DOHH2 (cell line): ENCODE measurements at regions not wholly inside any gene's neighbourhood (a gene's known extent, or its start where the extent isn't known, plus 50 kb on each side); places are given as distances from the start of the nearest gene placed in this dataset.
"Not testable (repeated sequence)": the region's sequence is repeated elsewhere in the genome, so short reads cannot be mapped to it uniquely, and the experiment has no call there.

Experiments
- H3F3A ChIP-seq: fragments of 200-600 bp; sonication (generic), shearing (Covaris generic); 2 replicates; pipeline ENCODE4 v1.6.0; 2016; ENCODE audit warnings: antibody characterized with exemption, mild to moderate bottlenecking; ENCODE audit not compliant: control insufficient read depth, insufficient read depth
- H3K27ac ChIP-seq: fragments of 200-600 bp; sonication (generic); 2 replicates; pipeline ENCODE4 v1.5.1; 2014; ENCODE audit warnings: low read depth, mild to moderate bottlenecking, low read length, moderate library complexity
- H3K27me3 ChIP-seq: fragments of 200-600 bp; sonication (generic); 2 replicates; pipeline ENCODE4 v1.6.1; 2014; ENCODE audit warnings: mild to moderate bottlenecking, low read length, mixed read lengths; ENCODE audit not compliant: control insufficient read depth
- H3K36me3 ChIP-seq: fragments of 200-600 bp; sonication (generic); 2 replicates; pipeline ENCODE4 v1.6.1; 2014; ENCODE audit warnings: mild to moderate bottlenecking, low read length, moderate library complexity, mixed read lengths; ENCODE audit not compliant: control insufficient read depth
- H3K4me1 ChIP-seq: fragments of 200-600 bp; sonication (generic); 2 replicates; pipeline ENCODE4 v1.6.1; 2014; ENCODE audit warnings: mild to moderate bottlenecking, low read length, mixed read lengths; ENCODE audit not compliant: control insufficient read depth
- H3K4me2 ChIP-seq: fragments of 200-600 bp; sonication (generic); 2 replicates; pipeline ENCODE4 v1.6.0; 2014; ENCODE audit warnings: mild to moderate bottlenecking, low read length, moderate library complexity
- H3K4me3 ChIP-seq: fragments of 200-600 bp; sonication (generic); 2 replicates; pipeline ENCODE4 v1.5.1; 2014; ENCODE audit warnings: mild to moderate bottlenecking, low read length, mixed read lengths
- H3K79me2 ChIP-seq: fragments of 200-600 bp; sonication (generic); 2 replicates; pipeline ENCODE4 v1.6.1; 2014; ENCODE audit warnings: mild to moderate bottlenecking, low read length, mixed read lengths; ENCODE audit not compliant: control insufficient read depth
- H3K9me2 ChIP-seq: fragments of 200-600 bp; sonication (generic); replicated peaks from 2 replicates; pipeline ENCODE4 v1.6.1; 2014; ENCODE audit warnings: mild to moderate bottlenecking, low read length, mixed read lengths; ENCODE audit not compliant: control insufficient read depth
- H3K9me3 ChIP-seq: fragments of 200-600 bp; sonication (generic); 2 replicates; pipeline ENCODE4 v1.6.1; 2014; ENCODE audit warnings: antibody characterized with exemption, low read length, mixed read lengths; ENCODE audit not compliant: control insufficient read depth, insufficient read depth
- H4K20me1 ChIP-seq: fragments of 200-600 bp; sonication (generic); 2 replicates; pipeline ENCODE4 v1.6.0; 2014; ENCODE audit warnings: low read depth, mild to moderate bottlenecking, antibody characterized with exemption, low read length, moderate library complexity; ENCODE audit not compliant: control insufficient read depth, insufficient read depth
- EZH2phosphoT487 ChIP-seq: fragments of 200-600 bp; sonication (generic); IDR thresholded peaks from 2 replicates; pipeline ENCODE4 v1.6.1; 2017; ENCODE audit warnings: borderline replicate concordance, mild to moderate bottlenecking, antibody characterized with exemption, low read length, moderate library complexity, mixed read lengths
- TF ChIP-seq, protein P1 (sequence below): fragments of 200-600 bp; sonication (generic); IDR thresholded peaks from one replicate; pipeline ENCODE4 v1.5.1; 2014; ENCODE audit warnings: antibody characterized with exemption, mild to moderate bottlenecking, low read depth, low read length; ENCODE audit not compliant: poor library complexity, severe bottlenecking

GRCh38 chr4:132097041-132097440, 1052.1 kb upstream of the PCDH10 start:
- no peaks in the 10 kb centered on the region for H4K20me1 ChIP-seq
- no peak overlapping the region for H3K4me3 ChIP-seq
- TF ChIP-seq, protein P1, sequence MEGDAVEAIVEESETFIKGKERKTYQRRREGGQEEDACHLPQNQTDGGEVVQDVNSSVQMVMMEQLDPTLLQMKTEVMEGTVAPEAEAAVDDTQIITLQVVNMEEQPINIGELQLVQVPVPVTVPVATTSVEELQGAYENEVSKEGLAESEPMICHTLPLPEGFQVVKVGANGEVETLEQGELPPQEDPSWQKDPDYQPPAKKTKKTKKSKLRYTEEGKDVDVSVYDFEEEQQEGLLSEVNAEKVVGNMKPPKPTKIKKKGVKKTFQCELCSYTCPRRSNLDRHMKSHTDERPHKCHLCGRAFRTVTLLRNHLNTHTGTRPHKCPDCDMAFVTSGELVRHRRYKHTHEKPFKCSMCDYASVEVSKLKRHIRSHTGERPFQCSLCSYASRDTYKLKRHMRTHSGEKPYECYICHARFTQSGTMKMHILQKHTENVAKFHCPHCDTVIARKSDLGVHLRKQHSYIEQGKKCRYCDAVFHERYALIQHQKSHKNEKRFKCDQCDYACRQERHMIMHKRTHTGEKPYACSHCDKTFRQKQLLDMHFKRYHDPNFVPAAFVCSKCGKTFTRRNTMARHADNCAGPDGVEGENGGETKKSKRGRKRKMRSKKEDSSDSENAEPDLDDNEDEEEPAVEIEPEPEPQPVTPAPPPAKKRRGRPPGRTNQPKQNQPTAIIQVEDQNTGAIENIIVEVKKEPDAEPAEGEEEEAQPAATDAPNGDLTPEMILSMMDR: no peak
- TF ChIP-seq EZH2phosphoT487: no peak
- H3K27me3 ChIP-seq: no peaks in the 10 kb centered on the region
- no peak overlapping the region for H3K27ac ChIP-seq
- H3K4me1 ChIP-seq: no peaks in the 10 kb centered on the region
- no peak overlapping the region for H3K4me2 ChIP-seq
- H3K9me2 ChIP-seq: no peaks in the 10 kb centered on the region
- no peaks in the 10 kb centered on the region for H3K79me2 ChIP-seq
- no peaks in the 10 kb centered on the region for H3F3A ChIP-seq
- no peaks in the 10 kb centered on the region for H3K9me3 ChIP-seq
- H3K36me3 ChIP-seq: no peaks in the 10 kb centered on the region

GRCh38 chr4:132101526-132101925, 1047.6 kb upstream of the PCDH10 start:
- Histone ChIP-seq H3K27ac (no peak overlapping the region), H3K9me2 (no peaks in the 10 kb centered on the region), H3K27me3 (no peaks in the 10 kb centered on the region), H3F3A (no peaks in the 10 kb centered on the region), H3K4me2 (no peak overlapping the region), H3K4me3 (no peak overlapping the region), H4K20me1 (no peaks in the 10 kb centered on the region), H3K9me3 (no peaks in the 10 kb centered on the region), H3K36me3 (no peaks in the 10 kb centered on the region), H3K79me2 (no peaks in the 10 kb centered on the region), H3K4me1 (no peaks in the 10 kb centered on the region)
- TF ChIP-seq EZH2phosphoT487: no peak
- TF ChIP-seq, protein P1: no peak

GRCh38 chr4:132108784-132109183, 1040.3 kb upstream of the PCDH10 start:
- Histone ChIP-seq H3K27me3 (no peaks in the 10 kb centered on the region), H4K20me1 (no peaks in the 10 kb centered on the region), H3F3A (no peaks in the 10 kb centered on the region), H3K4me2 (no peak overlapping the region), H3K4me1 (no peaks in the 10 kb centered on the region), H3K9me2 (no peaks in the 10 kb centered on the region), H3K27ac (no peak overlapping the region), H3K4me3 (no peak overlapping the region), H3K36me3 (no peaks in the 10 kb centered on the region), H3K9me3 (no peaks in the 10 kb centered on the region), H3K79me2 (no peaks in the 10 kb centered on the region)
- TF ChIP-seq EZH2phosphoT487: no peak
- TF ChIP-seq, protein P1: no peak

DNA sequence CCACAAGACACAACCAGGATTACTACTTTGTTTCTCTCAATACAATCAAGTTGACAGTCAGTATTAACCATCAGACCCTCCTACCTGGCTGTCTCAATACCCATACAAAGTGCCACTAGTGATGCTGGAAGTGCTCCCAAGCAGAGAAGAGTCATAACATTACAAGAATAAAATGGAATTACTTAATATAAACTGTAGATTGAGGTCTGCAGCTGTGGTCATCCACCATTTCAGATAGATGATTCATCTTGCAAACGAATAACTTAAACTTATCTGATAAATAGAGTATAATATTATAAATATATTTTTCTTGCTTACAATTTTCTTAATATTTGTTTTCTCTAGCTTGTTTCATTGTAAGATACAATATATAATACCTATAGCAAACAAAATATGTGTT, 1034.2 kb upstream of the PCDH10 start:
- Histone ChIP-seq H3K9me2 (no peaks in the 10 kb centered on the region), H3K9me3 (no peaks in the 10 kb centered on the region), H4K20me1 (no peaks in the 10 kb centered on the region), H3K27ac (no peak overlapping the region), H3K4me1 (no peaks in the 10 kb centered on the region), H3K27me3 (no peaks in the 10 kb centered on the region), H3K4me3 (no peak overlapping the region), H3K79me2 (no peaks in the 10 kb centered on the region), H3F3A (no peaks in the 10 kb centered on the region), H3K36me3 (no peaks in the 10 kb centered on the region), H3K4me2 (no peak overlapping the region)
- no peak for TF ChIP-seq EZH2phosphoT487
- TF ChIP-seq, protein P1: no peak

DNA sequence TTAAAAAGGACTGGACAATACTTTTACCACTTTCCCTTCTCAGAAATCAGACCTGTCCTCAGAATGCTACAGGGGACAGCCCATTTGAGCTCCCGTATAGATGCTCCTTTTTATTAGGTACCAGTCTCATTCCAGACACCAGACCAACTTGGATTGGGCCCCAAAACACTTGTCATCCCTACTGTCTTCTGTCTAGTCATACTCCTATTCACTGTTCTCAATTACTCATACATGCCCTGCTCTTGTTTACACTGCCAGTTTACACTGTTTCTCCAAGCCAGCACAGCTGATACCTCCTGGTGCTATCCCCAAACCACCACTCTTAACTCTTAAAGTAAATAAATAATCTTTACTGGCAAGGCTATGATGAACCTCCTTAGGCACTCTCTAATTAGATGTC, 1026.4 kb upstream of the PCDH10 start:
- H3K4me2 ChIP-seq, H4K20me1 ChIP-seq, H3K27me3 ChIP-seq, H3F3A ChIP-seq, H3K4me1 ChIP-seq, H3K27ac ChIP-seq, H3K36me3 ChIP-seq, H3K4me3 ChIP-seq, H3K9me3 ChIP-seq, H3K79me2 ChIP-seq, H3K9me2 ChIP-seq: not testable (repeated sequence)
